ENCODE measurements at regions not wholly inside any gene's neighbourhood (a gene's known extent, or its start where the extent isn't known, plus 50 kb on each side); places are given as distances from the start of the nearest gene placed in this dataset.

GRCh38 chr5:171570244-171570825, 150.9 kb downstream of the FGF18 start:
- no peak for TF ChIP-seq CTCF (conservative IDR thresholded peaks at IDR 0.05; ENCODE audit: low read depth, low read length)
- TF ChIP-seq ELK1 (IDR thresholded peaks at IDR 0.05; ENCODE audit: borderline replicate concordance, low read depth, low read length) = no peak
- TF ChIP-seq POLR2A (IDR thresholded peaks at IDR 0.05; ENCODE audit: low read depth, low read length) = no peak
- TF ChIP-seq MAZ (IDR thresholded peaks at IDR 0.05; ENCODE audit: borderline replicate concordance, low read depth, low read length) = no peak
- no peak for TF ChIP-seq FOS (IDR thresholded peaks at IDR 0.05; ENCODE audit: low read depth, low read length)
- TF ChIP-seq SMC3 (IDR thresholded peaks at IDR 0.05; ENCODE audit: low read depth, low read length) = no peak
- TF ChIP-seq USF2 (IDR thresholded peaks at IDR 0.05; ENCODE audit: low read depth, low read length) = no peak
- no peak for TF ChIP-seq NFE2L2 (IDR thresholded peaks at IDR 0.05; ENCODE audit: low read depth, low read length)
- no peak for TF ChIP-seq MAFK (IDR thresholded peaks at IDR 0.05; ENCODE audit: low read depth, low read length)
- TF ChIP-seq RAD21 (IDR thresholded peaks at IDR 0.05; ENCODE audit: low read length) = no peak
- no peak for TF ChIP-seq BHLHE40 (IDR thresholded peaks at IDR 0.05; ENCODE audit: low read depth, low read length)
- no peak for TF ChIP-seq RFX5 (IDR thresholded peaks at IDR 0.05; ENCODE audit: low read depth, low read length)
- no peak for TF ChIP-seq RCOR1 (IDR thresholded peaks at IDR 0.05; ENCODE audit: insufficient replicate concordance, low read length)
